Lower lobe of right lung (tissue), 2 donors: ENCODE measurements at regions not wholly inside any gene's neighbourhood (a gene's known extent, or its start where the extent isn't known, plus 50 kb on each side); places are given as distances from the start of the nearest gene placed in this dataset.
A peak's percentile ranks its signal among the peaks of the same experiment; 100 is the strongest.

Source experiments
- ATAC-seq, 2 donors: fragments of 200-7000 bp; cut with Tn5 transposase; one replicate each; pipeline ENCODE4 v1.9.1; 2020 to 2022; ENCODE audit warnings: mild to moderate bottlenecking in 2 of 2, moderate library complexity in 2 of 2
- DNase-seq: peaks from one replicate; pipeline ENCODE4 v3.0.0-alpha.2; 2020
- H3K27ac ChIP-seq: fragments of 200-600 bp; one replicate; pipeline ENCODE4 v1.8.0; 2022
- H3K27me3 ChIP-seq: fragments of 200-600 bp; one replicate; pipeline ENCODE4 v1.8.0; 2022; ENCODE audit warnings: low read depth
- H3K36me3 ChIP-seq: fragments of 200-600 bp; one replicate; pipeline ENCODE4 v1.8.0; 2022; ENCODE audit warnings: mild to moderate bottlenecking
- H3K4me1 ChIP-seq: fragments of 200-600 bp; one replicate; pipeline ENCODE4 v1.8.0; 2022
- H3K4me3 ChIP-seq: fragments of 200-600 bp; one replicate; pipeline ENCODE4 v1.8.0; 2022; ENCODE audit warnings: mild to moderate bottlenecking
- H3K9me3 ChIP-seq: fragments of 200-600 bp; one replicate; pipeline ENCODE4 v1.8.0; 2022
- intact Hi-C: fragments of 100-400 bp; cut with DNase I; formaldehyde crosslinking; loops from one replicate; pipeline ENCODE4 v1.11.0; 2022
- TF ChIP-seq, protein P1 (sequence below): fragments of 200-600 bp; IDR thresholded peaks from one replicate; pipeline ENCODE4 v1.8.0; 2022; ENCODE audit warnings: antibody characterized with exemption, mild to moderate bottlenecking
- donor health status: DM: no; HTN: yes; CAD: no; lungs with severe emphysema.

DNA sequence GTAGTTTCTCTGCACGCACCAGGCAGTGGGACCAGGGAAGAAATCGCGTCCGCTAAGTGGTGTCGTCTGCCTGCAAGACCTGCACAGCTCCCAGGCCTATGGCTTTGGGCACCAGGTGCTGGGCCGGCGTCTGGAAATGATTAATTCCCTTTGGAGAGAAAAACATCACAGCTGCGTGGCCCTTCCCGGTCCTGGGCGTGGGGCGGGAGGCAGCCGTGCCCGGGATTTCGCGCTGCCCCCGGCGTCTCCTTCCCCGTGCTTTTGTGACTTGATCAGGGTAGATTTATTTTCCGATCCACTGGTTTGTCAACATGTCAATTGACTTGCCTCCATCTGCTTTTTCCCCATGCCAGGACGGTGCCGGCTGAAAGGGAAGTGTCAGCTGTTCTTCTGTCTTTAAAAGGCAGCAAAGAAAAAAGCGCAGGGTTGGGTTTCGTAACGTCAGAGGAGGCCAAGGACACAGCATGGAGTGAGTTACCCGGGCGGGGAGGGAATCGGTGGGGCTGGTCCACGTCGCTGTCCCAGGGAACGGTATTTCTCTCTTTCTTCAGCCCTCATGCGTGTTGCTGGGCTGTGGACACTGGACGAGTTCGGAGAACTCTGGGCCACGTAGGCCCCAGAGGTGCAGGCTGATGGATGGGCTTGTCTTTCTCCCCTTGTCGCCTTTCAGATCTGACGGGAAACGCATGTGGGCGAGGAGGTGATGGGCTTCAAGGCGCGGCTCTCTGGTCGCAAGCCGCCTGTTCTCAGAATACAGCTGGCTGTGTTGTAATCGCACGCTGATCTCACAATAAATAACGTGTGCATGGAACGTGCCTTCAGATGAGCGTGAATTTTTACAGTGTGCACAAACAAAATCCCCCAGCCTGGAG, 188.1 kb upstream of the ZNF469 start:
- Histone ChIP-seq H3K36me3 (no peaks in the 10 kb centered on the region), H3K4me3 (no peak overlapping the region), H3K27ac (no peak overlapping the region), H3K4me1 (no peaks in the 10 kb centered on the region), H3K9me3 (no peaks in the 10 kb centered on the region), H3K27me3 (peaks cover 3% of the 10 kb centered on the region)
- no peak for DNase-seq
- ATAC-seq, result peak in 1 of 2 donors; percentile 45
- TF ChIP-seq, protein P1, sequence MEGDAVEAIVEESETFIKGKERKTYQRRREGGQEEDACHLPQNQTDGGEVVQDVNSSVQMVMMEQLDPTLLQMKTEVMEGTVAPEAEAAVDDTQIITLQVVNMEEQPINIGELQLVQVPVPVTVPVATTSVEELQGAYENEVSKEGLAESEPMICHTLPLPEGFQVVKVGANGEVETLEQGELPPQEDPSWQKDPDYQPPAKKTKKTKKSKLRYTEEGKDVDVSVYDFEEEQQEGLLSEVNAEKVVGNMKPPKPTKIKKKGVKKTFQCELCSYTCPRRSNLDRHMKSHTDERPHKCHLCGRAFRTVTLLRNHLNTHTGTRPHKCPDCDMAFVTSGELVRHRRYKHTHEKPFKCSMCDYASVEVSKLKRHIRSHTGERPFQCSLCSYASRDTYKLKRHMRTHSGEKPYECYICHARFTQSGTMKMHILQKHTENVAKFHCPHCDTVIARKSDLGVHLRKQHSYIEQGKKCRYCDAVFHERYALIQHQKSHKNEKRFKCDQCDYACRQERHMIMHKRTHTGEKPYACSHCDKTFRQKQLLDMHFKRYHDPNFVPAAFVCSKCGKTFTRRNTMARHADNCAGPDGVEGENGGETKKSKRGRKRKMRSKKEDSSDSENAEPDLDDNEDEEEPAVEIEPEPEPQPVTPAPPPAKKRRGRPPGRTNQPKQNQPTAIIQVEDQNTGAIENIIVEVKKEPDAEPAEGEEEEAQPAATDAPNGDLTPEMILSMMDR, result no peak
- intact Hi-C loops, result no loop called here

- H3K27me3 ChIP-seq, result peaks cover 3% of the 10 kb centered on the region
- H3K27ac ChIP-seq, result no peak overlapping the region
- intact Hi-C loops, result no loop called here
- no peaks in the 10 kb centered on the region for H3K4me1 ChIP-seq
- H3K36me3 ChIP-seq, result no peaks in the 10 kb centered on the region
- TF ChIP-seq, protein P1, result no peak
- DNase-seq (no peak), ATAC-seq (no peak)
- H3K4me3 ChIP-seq, result no peak overlapping the region
- no peaks in the 10 kb centered on the region for H3K9me3 ChIP-seq
Measured at GRCh38 chr16:88195269-88195705, 187.5 kb upstream of the ZNF469 start.

DNA sequence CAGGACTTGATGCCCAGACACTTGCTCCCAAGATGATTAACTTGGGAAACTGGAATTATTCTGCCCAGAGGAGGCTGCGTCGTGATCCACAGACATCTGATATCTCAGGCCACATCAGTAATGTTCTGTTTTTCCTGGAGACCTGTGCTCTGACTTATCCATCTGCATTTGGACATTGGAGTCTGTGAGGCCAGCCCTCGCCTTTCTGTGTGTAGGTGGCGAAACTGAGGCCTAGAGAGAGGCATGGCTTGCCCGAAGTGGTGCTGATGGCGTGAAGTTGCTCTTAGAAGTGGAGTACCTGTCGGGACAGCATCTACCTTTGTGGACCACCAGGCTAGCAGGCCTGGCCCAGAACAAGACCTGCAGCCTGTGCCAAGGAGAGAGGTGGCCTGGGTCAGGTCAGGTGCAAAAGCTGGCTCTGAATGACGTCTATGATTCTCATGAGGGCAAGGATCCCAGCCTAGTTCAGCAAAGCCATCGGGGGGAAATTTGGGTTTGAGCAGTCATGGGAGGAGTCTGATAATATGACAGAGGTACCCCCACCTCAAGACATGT, 186.8 kb upstream of the ZNF469 start:
- TF ChIP-seq, protein P1, result no peak
- Histone ChIP-seq H3K27ac (no peak overlapping the region), H3K4me3 (no peak overlapping the region), H3K4me1 (no peaks in the 10 kb centered on the region), H3K27me3 (peaks cover 3% of the 10 kb centered on the region), H3K9me3 (no peaks in the 10 kb centered on the region), H3K36me3 (no peaks in the 10 kb centered on the region)
- intact Hi-C loops, result no loop called here
- ATAC-seq, result no peak
- DNase-seq, result no peak

- intact Hi-C loops, result no loop called here
- no peak for DNase-seq
Measured at GRCh38 chr16:88196471-88197400, 186.0 kb upstream of the ZNF469 start.

More at GRCh38 chr16:88196471-88197400, 186.0 kb upstream of the ZNF469 start:
- H3K36me3 ChIP-seq, result no peaks in the 10 kb centered on the region
- H3K4me1 ChIP-seq, result no peaks in the 10 kb centered on the region
- H3K4me3 ChIP-seq, result no peak overlapping the region
- peaks cover 3% of the 10 kb centered on the region for H3K27me3 ChIP-seq
- H3K9me3 ChIP-seq, result no peaks in the 10 kb centered on the region
- no peak for ATAC-seq
- TF ChIP-seq, protein P1, result no peak
- H3K27ac ChIP-seq, result no peak overlapping the region
